ENCODE measurements at regions not wholly inside any gene's neighbourhood (a gene's known extent, or its start where the extent isn't known, plus 50 kb on each side); places are given as distances from the start of the nearest gene placed in this dataset.
"Not testable (repeated sequence)": the region's sequence is repeated elsewhere in the genome, so short reads cannot be mapped to it uniquely, and the experiment has no call there.

DNA sequence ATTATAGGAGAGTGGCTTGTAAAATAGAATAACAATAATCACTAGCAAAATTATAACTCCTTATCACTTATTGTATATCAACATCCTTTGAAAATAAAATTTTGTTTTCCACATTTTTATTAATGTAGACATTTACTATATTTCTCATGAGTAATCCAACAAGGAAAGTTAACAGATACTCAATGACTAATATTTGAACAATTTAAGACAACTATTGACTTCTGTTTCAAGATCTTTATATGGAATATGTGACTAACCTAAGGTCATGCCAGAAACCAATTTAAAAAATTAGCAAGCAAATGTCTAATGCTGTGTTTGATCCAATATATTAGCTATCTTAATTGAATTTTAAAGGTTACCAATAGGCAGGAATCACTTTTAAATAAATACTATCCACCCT is 638.5 kb upstream of the FLRT2 start:
- no peak for DNase-seq (ENCODE audit: low read depth)

DNA sequence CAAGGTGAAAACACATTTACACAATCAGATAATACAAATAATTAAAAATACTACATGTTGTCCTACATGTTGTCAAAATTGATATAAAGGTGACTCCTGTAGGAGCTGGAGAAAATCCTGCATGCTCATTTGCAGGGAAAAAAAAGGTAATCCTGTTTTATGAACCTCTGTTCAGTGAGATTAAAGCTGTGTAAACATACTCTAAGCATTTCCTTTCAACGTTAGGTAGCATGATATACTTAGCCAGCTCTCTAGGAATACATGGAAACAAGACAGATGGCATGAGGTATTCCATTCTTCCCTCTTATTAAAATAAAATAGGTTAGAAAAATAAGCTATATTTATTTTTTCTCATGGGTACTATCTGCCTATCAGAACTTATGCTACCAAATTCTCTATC is 635.7 kb upstream of the FLRT2 start:
- DNase-seq (ENCODE audit: low read depth) = no peak

DNA sequence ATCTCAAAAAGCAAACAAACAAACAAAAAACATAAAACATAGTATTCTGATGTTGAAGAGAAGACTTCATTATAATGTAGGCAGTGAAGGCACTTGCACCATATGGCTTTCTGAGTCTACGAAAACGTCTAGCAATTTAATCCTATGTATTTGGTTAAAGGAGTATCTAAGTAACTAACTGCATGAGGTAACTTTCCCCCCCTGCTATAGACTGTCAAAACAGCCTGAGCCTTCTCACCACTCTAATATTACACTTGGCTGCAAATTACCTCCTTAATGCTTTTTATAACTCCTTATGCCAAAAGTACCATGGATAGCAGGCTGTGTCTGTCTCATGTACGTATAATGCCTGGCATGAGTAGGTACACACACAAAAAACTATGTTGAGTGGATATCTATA is 607.6 kb upstream of the FLRT2 start:
- no peak for DNase-seq (ENCODE audit: low read depth)

DNA sequence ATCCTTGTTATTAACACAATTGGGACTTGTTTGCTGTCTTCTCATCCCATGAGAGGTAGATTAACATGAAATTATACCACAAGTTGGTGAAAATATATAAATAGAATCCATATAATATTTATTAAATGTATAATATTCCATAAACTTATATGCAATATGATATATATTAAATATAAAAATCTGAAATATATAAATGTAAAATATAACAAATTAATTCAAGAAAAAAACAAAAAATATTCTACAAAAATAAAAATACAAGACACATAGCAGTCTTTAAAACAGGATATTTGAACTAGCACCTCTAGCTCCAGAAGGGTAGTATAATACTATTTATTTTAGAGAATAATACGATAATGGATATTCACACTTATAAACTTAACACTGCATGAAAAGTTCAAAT is 603.3 kb upstream of the FLRT2 start:
- no peak for DNase-seq (ENCODE audit: low read depth)

DNA sequence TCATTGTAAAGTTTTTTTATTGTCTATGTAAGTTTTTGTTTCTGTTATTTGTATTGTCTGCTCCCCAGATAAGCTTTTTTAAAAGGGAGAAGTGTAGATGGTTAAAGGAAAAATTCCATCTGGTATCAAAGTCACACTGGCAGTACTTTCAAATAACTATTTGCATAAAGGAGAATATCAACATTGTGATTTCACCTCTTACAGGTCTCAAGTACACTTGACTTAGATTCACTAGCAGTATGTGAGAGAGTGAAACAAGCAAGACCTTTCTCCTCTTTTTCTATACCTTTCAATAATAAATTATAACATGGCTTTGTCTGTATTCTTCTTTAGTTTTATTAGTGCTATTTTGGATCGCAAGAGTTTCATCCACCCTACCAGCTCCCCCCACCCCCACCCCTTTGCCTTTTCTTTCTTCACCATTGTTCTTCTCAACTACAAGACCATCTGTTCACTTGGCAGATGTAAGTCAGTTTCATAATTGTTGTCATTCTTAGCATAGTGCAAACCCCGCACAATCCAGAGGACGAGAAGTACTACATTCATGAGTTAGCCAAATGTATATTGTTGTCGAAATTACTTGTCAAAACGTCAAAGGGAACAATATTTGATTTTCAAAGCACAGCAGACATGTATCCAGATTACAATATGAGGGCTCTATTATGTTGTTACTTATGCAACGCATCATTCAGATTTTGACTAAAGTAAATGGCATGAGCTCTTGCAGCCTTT is 602.7 kb upstream of the FLRT2 start:
- no peak for DNase-seq (ENCODE audit: low read depth)

DNA sequence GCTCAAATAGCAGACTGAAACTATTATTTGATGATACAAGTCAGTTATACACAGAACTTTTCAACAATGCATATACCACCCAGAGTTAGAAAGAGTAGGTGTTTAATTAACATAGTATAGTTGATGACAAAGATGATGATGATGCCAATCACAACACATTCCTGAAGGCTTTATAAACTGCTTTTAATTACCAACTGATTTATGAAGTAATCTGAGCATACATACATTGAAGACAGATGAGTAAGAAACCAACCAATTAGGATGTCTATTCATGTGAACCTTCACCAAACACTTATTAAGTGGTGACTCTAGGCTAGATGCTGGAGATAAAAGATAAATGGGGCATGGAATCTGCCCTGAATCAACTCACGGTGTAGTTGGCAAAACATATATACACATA is 600.9 kb upstream of the FLRT2 start:
- DNase-seq (ENCODE audit: low read depth) = no peak

DNA sequence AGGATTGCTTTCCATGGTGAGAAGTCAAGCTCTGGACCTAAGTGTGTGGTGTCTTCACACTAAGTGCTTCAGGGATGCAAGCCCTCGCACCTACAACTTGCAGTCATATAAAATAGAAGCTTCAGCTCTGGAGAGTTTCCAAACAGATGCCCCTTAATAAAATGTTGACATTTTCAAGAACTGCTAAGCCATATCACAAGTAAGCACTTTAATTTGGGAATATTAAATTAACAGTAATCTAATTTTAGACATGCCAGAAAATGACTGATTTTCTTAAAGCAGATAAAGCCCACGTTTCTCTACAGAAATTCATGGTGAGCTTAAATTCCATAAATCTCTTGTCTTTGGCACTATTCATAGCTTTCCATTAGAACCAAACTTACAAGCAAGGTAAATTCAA is 600.1 kb upstream of the FLRT2 start:
- no peak for DNase-seq (ENCODE audit: low read depth)

DNA sequence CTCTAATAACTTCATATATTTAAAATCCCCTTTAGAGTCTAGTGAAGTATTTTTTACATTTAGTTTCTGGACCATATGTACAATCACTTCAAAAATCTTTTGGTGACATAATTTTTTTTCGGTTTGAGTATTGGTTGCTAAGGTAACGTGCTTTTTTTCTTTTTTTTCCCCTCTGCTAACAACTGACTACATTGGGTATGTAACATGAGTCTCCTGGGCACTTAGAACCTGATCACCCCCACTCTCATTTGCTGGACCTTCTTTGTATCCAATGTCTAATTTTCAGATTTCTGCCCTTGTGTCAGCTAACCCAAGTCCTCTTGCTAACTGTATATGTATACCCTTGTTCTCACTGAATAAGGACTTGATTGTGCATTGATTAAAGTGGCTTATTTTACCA is 592.9 kb upstream of the FLRT2 start:
- DNase-seq (ENCODE audit: low read depth) = no peak

DNA sequence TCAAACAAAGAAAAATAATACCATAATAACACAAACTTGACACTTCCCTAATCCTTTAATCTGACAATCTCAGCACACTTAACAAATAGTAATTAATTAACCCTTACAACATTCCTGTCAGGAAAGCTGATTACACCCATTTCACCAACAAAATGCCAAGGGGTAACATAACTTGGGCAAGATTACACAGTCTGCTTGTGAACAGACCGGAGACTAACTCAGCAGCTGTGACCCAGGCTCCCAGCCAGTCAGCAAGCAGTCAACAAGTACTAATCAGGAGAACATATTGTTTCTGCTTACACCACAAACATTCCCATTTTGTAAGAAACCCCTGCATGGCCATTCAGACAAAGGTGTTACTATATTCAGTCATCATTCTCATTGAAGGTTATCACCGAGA is 592.5 kb upstream of the FLRT2 start:
- no peak for DNase-seq (ENCODE audit: low read depth)

DNA sequence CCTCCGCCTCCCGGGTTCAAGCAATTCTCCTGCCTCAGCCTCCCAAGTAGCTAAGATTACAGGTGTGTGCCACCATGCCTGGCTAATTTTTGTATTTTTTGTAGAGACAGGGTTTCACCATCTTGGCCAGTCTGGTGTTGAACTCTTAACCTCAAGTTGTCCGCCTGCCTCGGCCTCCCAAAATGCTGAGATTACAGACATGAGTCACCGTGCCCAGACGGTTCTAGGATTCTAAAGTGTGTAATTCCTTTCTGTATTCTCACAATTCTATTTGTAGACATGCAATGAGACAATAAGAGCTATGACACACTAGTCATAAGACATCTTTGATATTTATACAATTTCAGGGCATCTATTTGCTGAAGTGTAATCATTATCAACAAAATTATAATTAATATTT is 585.0 kb upstream of the FLRT2 start:
- DNase-seq (ENCODE audit: low read depth) = not testable (repeated sequence)

DNA sequence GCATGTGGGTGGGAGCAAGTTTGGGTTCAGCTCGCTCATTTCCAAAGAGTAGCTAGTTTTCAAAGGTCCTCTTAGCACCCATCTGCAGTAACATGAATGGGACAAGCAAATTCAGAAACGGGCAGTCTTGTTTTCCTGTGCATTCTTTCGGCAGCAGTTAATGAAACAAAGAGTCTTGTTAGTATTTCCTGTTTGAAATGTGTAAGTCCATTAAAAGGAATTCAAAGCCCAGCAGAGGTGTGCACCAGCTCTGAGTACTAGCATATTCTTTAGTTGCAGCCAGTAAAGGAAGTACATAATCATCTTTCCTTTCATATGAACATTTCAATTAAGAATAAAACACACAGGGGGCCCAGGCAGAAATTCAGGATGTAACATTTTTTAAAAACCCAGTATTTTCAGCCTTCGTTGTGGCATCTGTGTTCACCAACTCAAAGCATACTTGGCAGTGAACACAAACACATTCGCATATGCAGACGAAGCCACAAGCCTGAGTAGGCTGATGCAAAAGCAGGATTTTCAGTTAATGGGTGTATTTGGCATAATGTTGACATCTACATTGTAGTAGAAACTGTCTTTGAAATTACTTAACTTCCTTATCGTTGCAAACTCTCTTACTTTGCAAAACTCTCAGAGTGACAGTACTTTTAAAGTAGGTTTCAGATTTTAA is 570.0 kb upstream of the FLRT2 start:
- no peak for DNase-seq (ENCODE audit: low read depth)

DNA sequence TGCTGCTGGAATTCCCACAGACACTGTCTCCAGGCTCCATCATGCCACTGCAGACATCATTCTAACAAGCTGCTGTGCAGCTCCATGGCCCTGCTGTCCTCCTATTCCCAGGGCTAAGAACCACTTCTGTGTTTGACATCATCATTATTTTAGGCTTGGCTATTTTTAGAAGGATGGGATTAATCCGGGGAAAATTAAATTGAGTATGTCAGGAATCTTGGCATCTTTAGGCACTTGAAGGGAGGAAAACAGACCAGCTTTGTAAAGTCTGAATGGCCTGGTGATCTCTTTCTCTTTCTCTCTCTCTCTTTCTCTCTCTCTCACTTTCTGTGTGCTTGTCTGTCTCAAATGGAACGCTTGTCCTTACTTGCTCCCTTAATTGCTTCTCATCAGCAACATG is 568.3 kb upstream of the FLRT2 start:
- DNase-seq (ENCODE audit: low read depth) = no peak

DNA sequence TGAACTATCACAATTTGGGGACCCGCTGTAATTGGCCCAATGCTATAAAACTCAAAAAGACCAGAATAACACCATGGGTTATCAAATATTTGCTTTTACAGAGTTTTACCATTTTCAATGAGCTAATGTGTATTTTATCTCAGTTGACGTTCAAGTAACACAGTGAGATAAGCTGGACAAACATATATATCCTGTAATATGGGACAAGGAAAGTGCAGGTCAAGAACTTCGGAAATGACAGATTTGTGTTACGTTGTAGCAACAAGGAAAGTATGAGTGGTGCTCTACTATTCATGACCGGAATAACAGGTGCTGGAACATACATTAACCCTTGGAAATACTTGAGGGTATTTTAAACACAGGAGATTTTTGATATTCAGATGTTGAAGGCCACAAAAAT is 566.4 kb upstream of the FLRT2 start:
- no peak for DNase-seq (ENCODE audit: low read depth)

DNA sequence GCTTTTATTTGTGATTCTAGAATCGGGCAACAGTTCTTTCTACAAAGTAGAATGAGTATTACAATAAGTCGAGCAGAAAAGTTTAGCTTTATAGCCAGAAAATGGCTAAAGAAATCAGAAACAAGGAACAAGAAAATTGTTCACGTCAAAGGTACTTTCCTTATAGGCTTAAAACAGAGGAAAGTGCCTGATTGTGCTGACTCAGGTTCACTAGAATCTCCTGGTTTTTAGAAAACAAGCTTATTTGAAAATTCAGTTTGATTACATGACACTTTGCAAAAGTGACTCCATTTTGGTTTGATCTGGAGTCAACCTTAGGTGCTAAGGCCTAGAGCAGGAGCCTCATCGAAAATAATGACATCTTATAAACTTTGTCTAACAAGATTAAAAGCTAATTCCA is 564.7 kb upstream of the FLRT2 start:
- no peak for DNase-seq (ENCODE audit: low read depth)

DNA sequence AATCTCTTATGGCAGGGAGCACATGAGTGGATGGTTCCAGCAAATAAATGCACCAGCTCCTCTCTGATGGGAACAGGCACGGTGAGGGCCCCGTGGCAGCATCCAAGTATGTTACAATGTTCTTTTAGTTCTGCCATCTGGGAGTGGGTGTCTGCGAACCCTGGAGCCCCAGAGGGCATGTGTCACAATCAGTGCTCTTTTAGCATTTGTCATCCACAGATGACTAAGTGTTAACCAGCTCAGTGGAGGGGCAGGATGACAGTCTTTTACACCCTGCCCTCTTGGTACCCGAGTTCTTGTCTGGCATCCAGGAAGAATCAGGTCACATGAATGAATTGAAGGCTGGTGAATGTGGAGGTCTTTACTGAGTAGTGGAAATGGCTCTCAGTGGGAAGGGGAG is 560.4 kb upstream of the FLRT2 start:
- DNase-seq (ENCODE audit: low read depth) = no peak

DNA sequence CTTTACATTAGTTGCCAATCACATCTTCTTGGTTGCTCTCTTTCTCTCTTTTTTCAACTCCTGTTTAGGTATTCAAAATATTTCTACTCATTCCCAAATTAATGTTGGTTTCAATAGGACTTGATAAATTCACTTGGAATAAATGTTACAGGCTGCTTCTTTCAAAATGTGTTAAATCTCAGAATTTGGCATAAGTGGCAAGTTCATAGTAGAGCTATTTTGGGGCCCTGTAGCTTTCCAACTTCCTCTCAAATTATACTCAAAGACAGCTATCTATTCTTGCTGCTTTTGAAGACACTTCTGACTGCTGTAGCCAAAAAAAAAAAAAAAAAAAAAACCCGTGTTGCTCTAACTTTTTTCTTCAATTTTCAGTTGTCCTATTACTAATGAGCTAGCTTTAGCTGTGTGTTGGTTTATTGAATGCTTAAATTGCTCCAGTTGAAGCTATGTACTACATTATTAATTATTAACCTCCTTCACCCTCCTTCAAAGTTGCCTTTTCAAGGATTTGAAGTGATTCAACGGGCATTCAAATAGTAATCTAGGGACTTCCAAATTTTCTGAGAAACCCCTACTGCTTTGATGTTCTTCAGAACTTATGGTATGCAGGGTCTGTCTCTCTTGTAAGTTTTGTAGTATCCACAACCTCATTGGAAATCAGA is 554.6 kb upstream of the FLRT2 start:
- DNase-seq (ENCODE audit: low read depth) = no peak

DNA sequence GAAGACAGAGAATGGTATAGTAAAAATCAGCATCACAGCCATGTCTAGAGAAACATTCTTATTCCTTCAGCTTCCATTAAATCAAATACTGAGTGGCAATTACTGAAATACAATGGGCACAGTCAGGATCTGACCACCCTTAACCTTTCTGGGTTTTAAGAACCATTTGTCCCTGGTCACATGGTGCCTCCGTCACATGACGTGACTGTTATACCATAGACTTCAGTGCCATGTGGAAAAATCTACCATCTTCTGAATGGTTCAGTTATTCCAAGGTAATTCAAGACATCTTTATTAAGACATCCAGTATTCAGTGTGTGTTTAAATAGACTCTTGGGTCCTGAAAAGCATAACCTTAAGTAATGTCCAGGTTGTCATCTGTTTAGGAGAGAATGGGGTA is 553.1 kb upstream of the FLRT2 start:
- DNase-seq (ENCODE audit: low read depth) = no peak

DNA sequence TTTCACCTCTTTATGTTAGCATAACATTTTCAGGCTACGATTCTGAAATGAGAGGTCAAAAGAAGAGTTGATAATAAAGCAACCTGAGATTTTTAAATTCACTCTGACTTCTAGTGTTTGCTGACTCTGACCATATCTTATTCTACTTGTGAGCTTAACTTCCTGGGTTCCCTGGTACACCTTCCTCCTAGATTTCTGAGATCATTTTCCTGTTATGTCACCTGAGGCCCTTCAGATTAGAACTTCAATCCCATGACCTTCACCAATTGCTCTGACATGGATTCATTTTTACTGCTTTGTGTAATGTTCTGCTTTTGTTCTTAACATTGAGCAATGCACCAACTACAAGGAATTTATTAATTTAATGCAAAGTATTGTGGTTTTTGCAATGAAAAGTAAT is 542.9 kb upstream of the FLRT2 start:
- no peak for DNase-seq (ENCODE audit: low read depth)

DNA sequence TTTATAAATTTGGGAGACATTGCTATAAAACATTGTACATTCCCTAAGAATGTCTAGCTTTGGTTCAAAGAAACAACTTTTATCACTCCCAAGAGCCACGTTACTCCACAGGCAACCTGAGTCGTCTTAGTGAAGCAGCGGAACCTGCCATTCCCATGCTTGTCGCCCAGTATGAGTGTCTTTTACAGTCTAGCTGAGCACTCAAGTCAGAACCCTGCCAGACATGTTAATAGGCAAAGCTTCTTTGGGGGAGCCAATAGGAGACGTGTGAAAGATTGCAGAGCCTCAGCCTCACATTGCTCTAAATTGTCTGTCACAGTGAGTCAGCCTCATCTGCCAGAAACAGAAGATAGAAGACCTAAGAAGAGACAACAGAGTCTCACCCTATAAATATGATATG is 541.6 kb upstream of the FLRT2 start:
- DNase-seq (ENCODE audit: low read depth) = no peak

DNA sequence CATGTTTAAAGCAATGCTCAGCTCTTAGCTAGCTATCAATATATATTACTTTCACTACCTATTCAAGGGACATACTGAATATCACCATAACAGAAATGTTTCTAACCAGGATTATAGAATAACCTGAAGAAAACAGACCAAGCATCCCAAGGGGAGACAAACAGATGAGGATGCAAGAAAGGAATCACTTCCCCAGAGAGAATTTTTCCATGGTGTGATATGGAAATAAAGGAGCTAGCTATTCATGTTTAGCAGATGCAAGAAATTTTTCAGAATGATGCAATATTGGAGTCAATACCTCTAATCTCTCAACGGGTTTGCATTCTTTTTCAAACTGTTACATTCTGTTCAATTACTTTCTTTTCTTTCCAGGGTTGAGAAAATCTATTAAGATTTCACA is 538.9 kb upstream of the FLRT2 start:
- DNase-seq (ENCODE audit: low read depth) = no peak

DNA sequence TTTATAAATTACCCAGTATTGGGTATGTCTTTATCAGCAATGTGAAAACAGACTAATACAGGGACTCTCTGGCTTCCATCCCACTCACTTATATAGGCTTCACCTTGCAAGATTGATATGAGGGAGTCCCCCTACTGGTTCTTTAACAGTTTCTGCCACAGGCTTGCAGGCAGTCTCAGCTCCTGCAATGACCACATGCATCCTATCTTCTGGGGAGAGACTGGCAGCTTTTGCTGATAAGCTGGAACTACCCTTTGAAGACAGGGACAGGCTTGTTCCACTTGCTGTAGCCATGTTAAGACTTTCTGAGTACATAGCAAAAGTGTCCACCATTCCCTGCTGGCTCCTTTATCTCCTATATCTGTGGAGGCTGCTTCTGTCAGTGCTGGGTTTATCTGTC is 531.7 kb upstream of the FLRT2 start:
- DNase-seq (ENCODE audit: low read depth) = no peak

DNA sequence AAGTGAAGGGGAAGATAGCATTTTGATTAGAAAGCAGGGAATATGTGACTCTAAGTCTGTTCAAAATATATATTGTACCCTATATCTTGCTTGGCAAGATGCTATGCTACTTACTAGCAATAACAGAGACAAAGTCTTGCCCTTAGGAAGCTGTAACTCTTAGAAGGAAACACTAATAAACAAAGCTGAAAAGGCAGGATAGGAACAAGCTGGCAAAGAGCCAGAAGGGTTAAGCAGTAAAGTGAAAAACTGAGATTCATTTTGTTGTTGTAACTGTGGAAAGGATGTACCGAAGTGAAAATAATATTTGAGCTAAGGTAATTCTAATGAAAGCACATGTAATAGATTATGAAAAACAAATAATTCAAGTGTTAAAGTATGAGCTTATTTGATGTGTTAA is 527.1 kb upstream of the FLRT2 start:
- no peak for DNase-seq (ENCODE audit: low read depth)

DNA sequence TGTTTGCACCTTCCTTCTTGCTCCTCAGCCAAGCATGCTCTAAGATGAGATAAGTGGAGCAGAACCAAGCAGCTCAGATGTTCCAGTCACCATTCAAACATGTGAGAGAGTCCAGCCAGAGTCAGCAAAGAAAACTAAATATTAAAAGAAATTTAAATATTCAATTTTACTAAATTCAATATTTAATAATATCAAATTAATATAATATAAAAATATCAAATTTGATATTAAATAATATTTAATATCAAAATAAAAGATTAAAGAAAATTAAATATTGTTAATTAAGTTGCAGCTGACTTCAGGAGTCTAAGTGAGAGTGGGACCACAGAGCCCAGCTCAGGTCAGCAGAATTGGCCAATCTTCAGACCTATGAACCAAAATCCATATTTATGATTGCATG is 526.1 kb upstream of the FLRT2 start:
- no peak for DNase-seq (ENCODE audit: low read depth)

DNA sequence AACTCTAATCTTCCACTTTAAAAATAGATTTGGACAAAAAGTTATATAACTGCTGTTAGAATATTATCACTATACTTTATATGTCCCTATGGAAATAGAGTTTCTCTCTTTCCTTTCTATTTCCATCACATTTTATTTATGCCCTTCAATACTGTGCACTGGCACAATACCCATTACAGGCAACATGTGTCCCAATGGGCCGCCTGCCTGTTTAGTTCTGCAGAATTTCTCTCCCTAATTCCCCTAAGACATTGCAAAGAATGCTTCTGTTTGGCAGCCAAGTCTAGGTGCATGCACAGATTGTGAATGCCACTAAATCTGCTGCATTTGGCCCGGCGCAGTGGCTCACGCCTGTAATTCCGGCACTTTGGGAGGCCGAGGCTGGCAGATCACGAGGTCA is 520.4 kb upstream of the FLRT2 start:
- no peak for DNase-seq (ENCODE audit: low read depth)
